ENCODE measurements at regions not wholly inside any gene's neighbourhood (a gene's known extent, or its start where the extent isn't known, plus 50 kb on each side); places are given as distances from the start of the nearest gene placed in this dataset.

GRCh38 chr1:18560692-18561091 is 70.0 kb upstream of the PAX7 start:
- no peak for TF ChIP-seq CTCF (IDR thresholded peaks at IDR 0.05; ENCODE audit: borderline replicate concordance, extremely low read depth, low read length, poor library complexity, severe bottlenecking)
- TF ChIP-seq EZH2 (IDR thresholded peaks at IDR 0.05; ENCODE audit: borderline replicate concordance, low read depth, low read length, severe bottlenecking) = no peak

Measured in DND-41 (cell line).